Mesothelial cell of epicardium (in vitro differentiated cells): ENCODE measurements at regions not wholly inside any gene's neighbourhood (a gene's known extent, or its start where the extent isn't known, plus 50 kb on each side); places are given as distances from the start of the nearest gene placed in this dataset.

Experiments used
- DNase-seq, 2 experiments: peaks; one replicate each; pipeline ENCODE4 v3.0.0; 2021; ENCODE audit warnings: low spot score in 2 of 2; ENCODE audit not compliant: unreplicated experiment in 2 of 2
- H3K27ac Mint-ChIP-seq: 2 replicates; pipeline ENCODE4 v1.8.0; 2021; ENCODE audit warnings: mixed read lengths
- H3K27me3 Mint-ChIP-seq: 2 replicates; pipeline ENCODE4 v1.8.0; 2021; ENCODE audit warnings: low read depth, mixed read lengths
- H3K36me3 Mint-ChIP-seq: 2 replicates; pipeline ENCODE4 v1.8.0; 2021; ENCODE audit warnings: mixed read lengths
- H3K4me1 Mint-ChIP-seq: 2 replicates; pipeline ENCODE4 v1.8.0; 2021; ENCODE audit warnings: mixed read lengths
- H3K4me3 Mint-ChIP-seq: 2 replicates; pipeline ENCODE4 v1.8.0; 2021; ENCODE audit warnings: mild to moderate bottlenecking, moderate library complexity, mixed read lengths
- H3K9me3 Mint-ChIP-seq: 2 replicates; pipeline ENCODE4 v1.8.0; 2021; ENCODE audit warnings: mixed read lengths
- CTCF ChIP-seq: fragments of 200-600 bp; sonication (generic); IDR thresholded peaks from one replicate; pipeline ENCODE4 v1.5.0; 2021; ENCODE audit warnings: antibody characterized with exemption; ENCODE audit not compliant: unreplicated experiment

GRCh38 chr7:46586406-46586805, 665.3 kb upstream of the IGFBP3 start:
- Mint-ChIP-seq H3K4me1 (peaks cover 37% of the 10 kb centered on the region), H3K9me3 (peaks cover 4% of the 10 kb centered on the region), H3K27me3 (no peaks in the 10 kb centered on the region), H3K4me3 (no peak overlapping the region), H3K36me3 (no peaks in the 10 kb centered on the region), H3K27ac (no peak overlapping the region)
- DNase-seq = no peak
- TF ChIP-seq CTCF = no peak

GRCh38 chr7:46583656-46584055, 662.6 kb upstream of the IGFBP3 start:
- no peak for TF ChIP-seq CTCF
- no peak for DNase-seq
- peaks cover 7% of the 10 kb centered on the region for H3K9me3 Mint-ChIP-seq
- H3K4me3 Mint-ChIP-seq = no peak overlapping the region
- H3K27me3 Mint-ChIP-seq = no peaks in the 10 kb centered on the region
- no peaks in the 10 kb centered on the region for H3K36me3 Mint-ChIP-seq
- peaks cover 35% of the 10 kb centered on the region for H3K4me1 Mint-ChIP-seq
- H3K27ac Mint-ChIP-seq = no peak overlapping the region

- Mint-ChIP-seq H3K4me1 (peaks cover 40% of the 10 kb centered on the region), H3K36me3 (peaks cover 1% of the 10 kb centered on the region), H3K4me3 (no peak overlapping the region), H3K27ac (peak overlapping the region; percentile 68), H3K27me3 (no peaks in the 10 kb centered on the region), H3K9me3 (peaks cover 12% of the 10 kb centered on the region)
- no peak for TF ChIP-seq CTCF
- no peak for DNase-seq
These were observed 660.2 kb upstream of the IGFBP3 start for GRCh38 chr7:46581268-46581667.

GRCh38 chr7:46580766-46581165, 659.7 kb upstream of the IGFBP3 start:
- no peak for TF ChIP-seq CTCF
- Mint-ChIP-seq H3K9me3 (peaks cover 12% of the 10 kb centered on the region), H3K4me1 (peaks cover 40% of the 10 kb centered on the region), H3K36me3 (peaks cover 1% of the 10 kb centered on the region), H3K4me3 (no peak overlapping the region), H3K27ac (peak overlapping the region; percentile 68), H3K27me3 (no peaks in the 10 kb centered on the region)
- DNase-seq = no peak

- Mint-ChIP-seq H3K4me1 (peaks cover 33% of the 10 kb centered on the region), H3K27me3 (no peaks in the 10 kb centered on the region), H3K27ac (peak overlapping the region; percentile 28), H3K4me3 (no peak overlapping the region), H3K9me3 (peaks cover 26% of the 10 kb centered on the region), H3K36me3 (peaks cover 16% of the 10 kb centered on the region)
- no peak for TF ChIP-seq CTCF
- no peak for DNase-seq
These were observed 656.3 kb upstream of the IGFBP3 start for GRCh38 chr7:46577394-46577793.

GRCh38 chr7:46576950-46577349, 655.9 kb upstream of the IGFBP3 start:
- DNase-seq = no peak
- H3K9me3 Mint-ChIP-seq = peaks cover 30% of the 10 kb centered on the region
- peaks cover 19% of the 10 kb centered on the region for H3K36me3 Mint-ChIP-seq
- H3K27ac Mint-ChIP-seq = peak overlapping the region; percentile 67
- H3K4me1 Mint-ChIP-seq = peaks cover 37% of the 10 kb centered on the region
- no peaks in the 10 kb centered on the region for H3K27me3 Mint-ChIP-seq
- no peak for TF ChIP-seq CTCF
- H3K4me3 Mint-ChIP-seq = no peak overlapping the region
